SH-SY5Y (cell line): ENCODE measurements at regions not wholly inside any gene's neighbourhood (a gene's known extent, or its start where the extent isn't known, plus 50 kb on each side); places are given as distances from the start of the nearest gene placed in this dataset.

ENCODE experiments used
- GATA2 ChIP-seq: IDR thresholded peaks from 2 replicates; pipeline ENCODE4 v1.6.1; 2011; ENCODE audit warnings: mild to moderate bottlenecking, low read depth, low read length
- GATA3 ChIP-seq: IDR thresholded peaks from 2 replicates; pipeline ENCODE4 v1.6.1; 2011; ENCODE audit warnings: low read depth, mild to moderate bottlenecking, low read length, moderate library complexity

DNA sequence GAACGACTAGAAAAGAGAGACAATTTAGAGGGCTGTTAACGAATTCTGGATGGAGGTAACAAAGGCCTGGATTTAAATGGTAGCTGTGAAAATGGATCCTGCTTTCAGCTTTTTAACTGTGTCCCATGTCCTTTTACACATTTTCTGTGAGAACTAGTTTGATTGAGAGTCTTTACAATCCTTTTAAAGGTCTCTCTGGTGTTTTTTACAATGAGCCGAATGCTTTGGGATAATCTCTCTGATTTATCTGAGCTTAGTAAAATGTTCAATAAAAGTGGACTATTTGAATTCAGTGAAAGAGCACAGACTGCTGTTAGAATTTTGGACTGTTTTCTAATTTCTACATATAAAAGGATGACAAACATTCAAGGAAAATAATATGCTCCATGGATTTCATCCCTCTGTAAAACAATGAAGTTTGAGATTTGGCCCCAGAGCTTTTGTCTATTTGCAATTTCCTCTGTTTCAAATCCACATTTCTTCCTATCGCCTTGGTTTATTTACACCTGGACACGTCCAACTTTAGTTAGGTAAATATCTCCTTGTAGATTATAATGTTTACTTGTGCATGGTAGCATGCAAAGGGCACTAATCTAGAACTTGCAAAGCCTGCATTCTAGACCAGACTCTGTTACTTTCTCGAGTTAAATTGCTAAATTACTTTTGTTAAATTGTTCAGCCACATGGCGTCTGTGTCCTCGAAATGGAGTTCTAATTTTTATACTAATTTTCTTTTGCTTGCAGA is 871.0 kb upstream of the CITED2 start:
- TF ChIP-seq GATA3 (no peak), GATA2 (no peak)

DNA sequence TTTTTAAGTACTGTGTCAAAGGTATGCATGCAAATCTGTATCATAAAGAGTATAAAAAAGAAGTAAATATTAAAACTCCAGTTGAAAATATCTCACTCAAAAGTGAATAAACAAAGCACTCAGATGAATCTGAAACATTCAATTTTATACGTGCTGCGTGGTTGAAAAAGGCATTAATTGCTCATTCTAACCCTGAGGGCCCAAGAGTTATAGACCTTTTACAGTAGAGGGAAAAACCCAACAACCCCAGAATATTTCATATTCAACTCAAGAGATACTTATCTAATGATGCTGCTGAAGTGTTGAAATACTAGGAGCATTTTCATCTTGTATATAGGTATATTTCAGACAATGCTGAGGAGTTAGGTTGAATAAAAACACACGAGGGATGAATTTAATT is 862.8 kb upstream of the CITED2 start:
- TF ChIP-seq GATA2 (no peak), GATA3 (no peak)

DNA sequence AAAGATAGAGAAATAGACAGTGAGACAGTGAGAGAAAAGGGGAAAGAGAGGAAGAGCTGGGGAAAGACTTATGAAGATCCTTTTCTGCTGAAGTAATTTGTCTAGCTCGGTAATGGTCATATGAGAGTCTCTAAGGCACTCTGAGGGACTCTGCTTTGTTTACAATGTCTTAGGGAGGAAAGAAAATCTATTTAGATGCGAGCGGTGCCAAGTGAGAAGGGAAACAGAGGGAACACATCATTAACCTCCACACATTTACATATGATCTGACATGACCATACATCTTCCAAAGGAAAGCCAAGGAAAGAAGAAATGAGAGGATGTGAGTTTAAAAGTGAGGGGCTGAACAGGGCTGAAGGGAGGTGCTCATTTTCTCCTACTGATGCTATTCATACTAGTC is 862.3 kb upstream of the CITED2 start:
- TF ChIP-seq GATA2 (no peak), GATA3 (no peak)

DNA sequence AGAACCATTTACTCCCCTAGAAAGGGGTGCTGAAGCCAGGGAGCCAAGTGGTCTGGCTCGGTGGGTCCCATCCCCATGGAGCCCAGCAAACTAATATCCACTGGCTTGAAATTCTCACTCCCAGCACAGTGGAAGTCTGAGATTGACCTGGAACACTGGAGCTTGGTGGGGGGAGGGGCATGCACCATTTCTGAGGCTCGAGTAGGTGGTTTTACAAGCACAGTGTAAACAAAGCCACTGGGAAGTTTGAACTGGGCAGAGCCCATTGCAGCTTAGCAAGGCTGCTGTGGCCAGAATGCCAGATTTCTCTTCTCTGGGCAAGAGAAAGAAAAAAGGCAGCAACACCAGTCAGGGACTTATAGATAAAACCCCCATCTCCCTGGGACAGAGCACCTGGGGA is 855.8 kb upstream of the CITED2 start:
- TF ChIP-seq GATA3 (no peak), GATA2 (no peak)

DNA sequence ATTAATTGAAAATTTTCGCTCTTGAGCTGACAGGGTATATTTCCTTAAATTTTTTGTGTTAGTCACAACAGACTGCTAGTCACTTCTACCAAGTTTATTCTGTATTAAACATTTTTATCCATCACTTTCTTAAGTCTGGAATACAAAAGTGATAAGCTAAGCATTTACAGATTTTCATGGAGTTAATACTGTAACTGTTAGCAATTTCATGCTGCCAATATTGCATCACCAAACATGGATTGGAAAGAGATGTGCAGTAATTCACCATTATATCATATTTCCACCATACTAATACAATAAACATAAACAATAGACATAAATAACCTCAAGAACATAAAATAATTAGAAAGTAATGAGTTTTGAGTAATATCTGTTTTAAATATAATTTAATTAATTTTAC is 854.0 kb upstream of the CITED2 start:
- no peak for TF ChIP-seq GATA2
- no peak for TF ChIP-seq GATA3

DNA sequence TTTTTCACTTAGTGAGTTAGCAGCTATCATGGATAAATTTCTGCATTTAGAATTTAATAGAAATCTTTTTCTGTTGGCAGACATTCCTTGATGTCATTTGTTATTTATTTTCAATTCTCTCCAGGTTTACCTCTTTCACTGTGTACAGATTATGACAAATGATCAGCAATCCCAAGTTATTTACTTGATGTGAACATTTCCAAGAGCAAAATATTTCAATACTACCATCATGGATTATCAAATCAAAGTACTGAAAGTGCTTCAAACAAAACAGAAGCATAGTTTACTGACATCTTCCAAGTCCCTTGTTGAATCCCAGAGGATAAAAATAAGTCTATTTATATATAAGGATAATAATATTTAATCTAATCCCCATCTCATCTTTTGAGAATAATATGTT is 852.2 kb upstream of the CITED2 start:
- TF ChIP-seq GATA2 (no peak), GATA3 (no peak)

DNA sequence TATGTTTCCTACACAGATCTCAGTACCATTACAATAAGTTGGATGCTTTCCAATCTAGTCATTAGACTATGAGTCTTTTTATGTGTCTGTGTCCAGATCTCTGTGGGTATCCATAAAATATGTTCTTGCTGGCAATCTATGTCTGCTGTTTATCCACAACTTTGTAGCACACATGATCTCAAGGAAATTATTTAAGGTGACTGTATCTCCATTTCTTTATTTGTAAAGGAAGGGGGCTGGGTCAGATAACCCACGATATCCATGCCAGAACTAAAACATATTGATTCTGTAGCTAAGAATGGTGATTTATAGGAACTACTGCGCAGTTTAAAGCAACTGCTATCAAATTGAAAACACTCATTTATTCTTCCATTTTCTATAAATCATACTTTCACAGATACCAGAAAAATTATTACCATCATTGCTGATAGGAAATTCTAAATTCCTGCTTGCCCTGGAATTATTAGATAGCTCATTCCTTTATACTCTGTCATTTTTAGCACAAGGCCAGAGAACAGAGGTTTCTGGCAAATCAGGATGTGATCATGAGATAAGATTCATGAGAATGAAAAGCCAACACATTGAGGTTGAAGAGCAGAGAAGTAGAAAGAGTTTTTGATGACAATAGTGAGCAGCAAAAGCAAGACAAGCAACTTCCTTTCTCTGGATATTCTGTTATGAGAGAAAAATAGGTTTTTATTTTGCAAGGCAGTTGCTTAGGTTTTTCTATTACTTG is 851.4 kb upstream of the CITED2 start:
- TF ChIP-seq GATA2 (peak; percentile 60; the same call in 1 of the 2 replicates), GATA3 (peak; percentile 59)

DNA sequence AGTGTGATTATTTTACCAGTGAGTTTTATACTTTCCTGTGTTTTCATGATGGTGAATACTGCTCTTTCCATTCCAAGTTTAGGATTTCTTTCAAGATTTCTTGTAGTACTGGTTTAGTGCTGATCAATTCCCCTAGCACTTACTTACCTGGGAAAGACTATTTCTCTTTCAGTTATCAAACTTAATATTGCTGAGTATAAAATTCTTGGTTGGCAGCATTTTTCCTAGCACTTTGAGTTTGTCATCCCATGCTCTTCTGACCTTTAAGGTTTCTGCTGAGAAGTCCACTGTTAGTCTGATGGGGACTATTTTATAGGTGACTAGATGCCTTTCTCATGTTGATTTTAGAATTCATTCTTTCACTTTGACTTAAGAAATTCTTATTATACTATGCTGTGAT is 842.8 kb upstream of the CITED2 start:
- TF ChIP-seq GATA3 (no peak), GATA2 (no peak)

DNA sequence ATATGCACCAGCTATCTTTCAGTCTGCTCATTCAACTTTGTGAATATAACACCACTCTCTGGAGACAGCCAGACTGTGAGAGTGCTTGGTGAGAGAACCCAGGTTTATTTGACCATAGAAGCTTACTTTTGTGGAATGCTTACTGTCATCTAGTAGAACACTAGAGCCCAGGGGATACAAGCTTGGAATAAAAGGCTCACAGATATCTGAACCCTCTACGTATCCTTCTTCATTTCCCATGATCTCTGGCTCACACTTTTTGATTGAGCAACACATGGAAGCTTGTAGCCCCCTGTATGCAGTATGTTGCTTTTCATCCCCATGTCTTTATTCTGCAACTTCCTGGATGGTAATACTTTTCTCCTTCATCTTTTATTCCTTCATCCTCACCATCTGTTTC is 835.3 kb upstream of the CITED2 start:
- TF ChIP-seq GATA3: no peak
- TF ChIP-seq GATA2: no peak

DNA sequence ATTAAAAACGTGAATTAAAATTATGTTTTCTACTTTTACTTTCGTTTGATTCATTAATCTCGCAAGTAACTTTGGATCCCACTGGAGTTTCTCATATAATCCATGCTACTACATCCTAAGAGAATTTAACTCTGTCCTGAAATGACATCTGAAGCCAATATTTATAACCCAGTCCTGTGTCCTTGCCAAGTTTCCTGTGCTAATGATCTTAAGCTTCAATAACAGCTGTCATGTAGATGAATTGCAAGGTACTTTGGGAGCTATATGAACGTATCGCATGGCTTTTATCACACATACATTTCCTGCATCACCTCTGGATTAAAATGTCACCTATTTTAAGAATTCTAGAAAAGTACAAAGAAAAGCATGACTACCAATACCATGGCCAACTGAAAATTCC is 833.8 kb upstream of the CITED2 start:
- TF ChIP-seq GATA3 (no peak), GATA2 (no peak)

DNA sequence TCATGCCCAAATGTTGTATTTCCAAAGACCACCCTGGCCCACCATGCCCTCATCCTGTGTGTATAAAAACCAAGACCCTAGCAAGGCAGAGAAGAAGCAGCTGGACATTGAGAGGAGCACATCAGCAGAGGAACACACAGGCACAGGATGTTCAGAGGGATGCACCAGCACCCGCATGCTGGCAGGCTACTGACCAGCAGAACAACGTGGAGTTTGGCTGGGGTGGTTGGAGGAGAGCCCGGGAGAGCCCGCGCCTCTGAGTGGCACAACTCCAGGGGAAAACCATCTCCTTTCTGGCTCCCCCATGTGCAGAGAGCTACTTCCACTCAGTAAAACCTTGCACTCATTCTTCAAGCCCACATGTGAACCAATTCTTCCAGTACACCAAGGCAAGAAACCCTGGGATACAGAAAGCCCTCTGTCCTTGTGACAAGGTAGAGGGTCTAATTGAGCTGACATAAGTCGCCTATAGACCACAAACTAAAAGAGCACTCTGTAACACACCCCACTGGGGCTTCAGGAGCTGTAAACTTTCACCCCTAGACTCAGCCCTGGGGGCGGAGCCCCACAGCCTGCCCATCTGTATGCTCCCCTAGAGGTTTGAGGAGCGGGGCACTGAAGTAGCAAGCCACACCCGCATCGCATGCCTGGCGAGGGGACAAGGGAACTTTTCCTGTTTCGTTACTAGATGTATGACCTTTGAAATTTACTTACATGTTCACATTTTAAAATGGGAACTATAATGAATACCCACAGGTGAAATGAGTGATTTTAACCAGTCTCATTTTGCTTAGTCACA is 831.5 kb upstream of the CITED2 start:
- TF ChIP-seq GATA3: no peak
- TF ChIP-seq GATA2: no peak

DNA sequence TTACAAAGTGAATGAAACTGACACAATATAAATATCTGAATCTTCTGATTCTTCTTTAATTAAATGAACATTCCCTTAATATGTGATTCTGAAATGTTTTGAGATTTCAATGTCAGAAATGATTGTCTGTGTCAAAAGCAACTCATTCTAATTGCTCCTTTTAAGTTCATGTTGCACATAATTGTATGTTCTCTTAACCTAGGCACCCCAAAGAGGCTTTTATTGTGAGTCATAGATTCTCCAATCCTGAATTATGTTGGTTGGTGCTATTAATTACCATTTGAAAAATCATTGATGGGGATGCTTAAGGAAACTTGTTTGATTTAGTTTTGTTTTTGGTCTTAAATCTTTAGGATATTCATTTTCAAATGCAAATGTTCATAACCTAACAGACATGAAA is 829.7 kb upstream of the CITED2 start:
- TF ChIP-seq GATA3 (no peak), GATA2 (no peak)

DNA sequence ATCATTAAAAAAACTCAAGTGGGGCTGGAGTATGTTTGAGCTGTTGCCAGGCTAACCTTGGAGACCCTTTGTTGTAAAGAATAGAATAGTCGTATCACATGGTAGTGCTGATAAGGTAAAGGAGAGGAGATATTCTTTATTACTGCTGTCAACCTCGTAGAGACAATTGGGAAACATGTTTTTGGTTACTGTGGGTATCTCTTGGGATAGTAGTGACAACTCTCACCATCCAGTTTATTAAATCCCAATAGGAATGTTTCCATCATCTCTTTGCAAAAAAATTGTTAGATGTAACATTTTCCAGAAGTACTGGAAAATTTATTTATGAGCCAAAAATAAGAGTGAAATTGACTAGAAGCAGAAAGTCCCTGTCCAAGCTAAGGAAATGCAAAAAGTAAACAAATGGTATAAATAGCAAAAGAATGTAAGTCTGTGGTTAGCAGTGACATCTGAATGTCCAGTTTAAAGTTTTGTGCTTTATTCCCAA is 829.3 kb upstream of the CITED2 start:
- no peak for TF ChIP-seq GATA2
- TF ChIP-seq GATA3: no peak

DNA sequence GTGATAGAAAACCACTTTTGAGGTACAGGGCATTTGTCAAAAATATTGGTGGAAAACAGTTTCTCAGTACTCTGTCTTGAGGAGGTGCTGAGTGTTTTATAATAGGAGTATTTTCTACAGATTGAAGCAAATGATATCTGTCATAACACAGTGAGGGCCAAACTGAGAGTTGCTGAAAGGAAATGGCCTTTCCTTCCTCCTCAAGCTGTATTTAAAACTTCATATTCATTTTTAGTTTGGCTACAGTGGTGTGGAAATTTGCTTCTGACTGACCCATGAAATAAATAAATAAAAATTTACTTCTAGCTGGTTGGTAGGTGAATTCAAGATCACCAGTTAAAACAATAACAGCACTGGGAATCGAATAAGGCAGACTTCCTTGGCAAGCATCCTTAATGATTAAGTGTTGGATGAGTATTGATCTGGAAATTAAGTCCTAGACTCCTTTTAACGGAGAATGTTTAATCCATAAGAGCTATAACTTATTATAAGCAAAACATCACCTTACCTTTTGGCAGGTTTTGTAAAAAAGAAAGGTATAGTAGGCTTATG is 828.6 kb upstream of the CITED2 start:
- TF ChIP-seq GATA3 (no peak), GATA2 (no peak)
